OCI-LY7 (cell line): ENCODE measurements at regions not wholly inside any gene's neighbourhood (a gene's known extent, or its start where the extent isn't known, plus 50 kb on each side); places are given as distances from the start of the nearest gene placed in this dataset.

Source experiments
- BruUV-seq: library from RNA; stranded (reverse); fragments of 400-500 nt; replicated peaks from 2 replicates; lab custom pipeline; 2021; lab: Mats Ljungman, UMichigan
- CTCF ChIA-PET: fragments of 300-600 bp; sonication (Branson Sonifier 250); formaldehyde crosslinking; loops from one replicate; lab custom pipeline; 2022; ENCODE audit warnings: antibody characterized with exemption; ENCODE audit not compliant: unreplicated experiment; lab: Charles Lee
- POLR2A ChIA-PET: fragments of 300-600 bp; sonication (Branson Sonifier 250); formaldehyde crosslinking; loops from one replicate; lab custom pipeline; 2022; ENCODE audit warnings: antibody characterized with exemption; lab: Charles Lee
- DNase-seq: peaks from one replicate; pipeline ENCODE4 v3.0.0-alpha.2; 2015; ENCODE audit warnings: low spot score
- H2AFZ ChIP-seq: fragments of 200-600 bp; sonication (generic), shearing (Covaris generic); 2 replicates; pipeline ENCODE4 v1.6.1; 2014; ENCODE audit warnings: mild to moderate bottlenecking, antibody characterized with exemption, low read length, moderate library complexity
- H3K27ac ChIP-seq: fragments of 200-600 bp; sonication (generic); 2 replicates; pipeline ENCODE4 v1.5.1; 2014; ENCODE audit warnings: mixed run types, low read depth, mild to moderate bottlenecking, moderate library complexity, low read length, inconsistent platforms; ENCODE audit not compliant: poor library complexity, severe bottlenecking
- H3K36me3 ChIP-seq: fragments of 200-600 bp; sonication (generic); 2 replicates; pipeline ENCODE4 v1.6.1; 2014; ENCODE audit warnings: mild to moderate bottlenecking, antibody characterized with exemption, low read length, moderate library complexity, mixed read lengths; ENCODE audit not compliant: insufficient read depth
- H3K4me1 ChIP-seq: fragments of 200-600 bp; sonication (generic); 2 replicates; pipeline ENCODE4 v1.5.1; 2014; ENCODE audit warnings: mild to moderate bottlenecking, low read length; ENCODE audit not compliant: insufficient read depth, poor library complexity, severe bottlenecking
- H3K4me2 ChIP-seq: fragments of 200-600 bp; sonication (generic); 2 replicates; pipeline ENCODE4 v1.6.1; 2014; ENCODE audit warnings: mild to moderate bottlenecking, low read length
- H3K4me3 ChIP-seq: fragments of 200-600 bp; sonication (generic); 2 replicates; pipeline ENCODE4 v1.5.1; 2014; ENCODE audit warnings: mild to moderate bottlenecking, low read depth, low read length; ENCODE audit not compliant: poor library complexity, severe bottlenecking
- H3K79me2 ChIP-seq: fragments of 200-600 bp; sonication (generic); 2 replicates; pipeline ENCODE4 v1.6.1; 2016; ENCODE audit warnings: low read depth, mild to moderate bottlenecking, low read length, moderate library complexity, mixed read lengths; ENCODE audit not compliant: insufficient read depth
- H3K9me2 ChIP-seq: fragments of 200-600 bp; sonication (generic); 2 replicates; pipeline ENCODE4 v1.6.1; 2016; ENCODE audit warnings: mild to moderate bottlenecking, low read length, mixed read lengths; ENCODE audit not compliant: insufficient read depth
- H3K9me3 ChIP-seq: fragments of 200-600 bp; sonication (generic); 2 replicates; pipeline ENCODE4 v1.6.1; 2014; ENCODE audit warnings: mild to moderate bottlenecking, mixed run types, low read length, mixed read lengths
- H4K20me1 ChIP-seq: fragments of 200-600 bp; sonication (generic); 2 replicates; pipeline ENCODE4 v1.6.1; 2014; ENCODE audit warnings: mild to moderate bottlenecking, antibody characterized with exemption, low read length, moderate library complexity, mixed read lengths; ENCODE audit not compliant: insufficient read depth
- EZH2phosphoT487 ChIP-seq: fragments of 200-600 bp; sonication (generic); IDR thresholded peaks from 2 replicates; pipeline ENCODE4 v1.6.1; 2018; ENCODE audit warnings: low read depth, borderline replicate concordance, mild to moderate bottlenecking, mixed run types, antibody characterized with exemption, low read length, moderate library complexity, mixed read lengths
- intact Hi-C: fragments of 100-400 bp; cut with micrococcal nuclease; formaldehyde crosslinking; loops from one replicate; pipeline ENCODE4 v1.10.0; 2022; ENCODE audit not compliant: unreplicated experiment
- TF ChIP-seq, protein P1 (sequence below): fragments of 200-600 bp; sonication (generic); conservative IDR thresholded peaks from 2 replicates; pipeline ENCODE4 v1.5.1; 2014; ENCODE audit warnings: mild to moderate bottlenecking, antibody characterized with exemption, low read length, moderate library complexity, mixed read lengths

GRCh38 chr6:141719476-141719875, 413.2 kb upstream of the GJE1 start:
- BruUV-seq: no TSS peak
- DNase-seq: no peak
- no peak overlapping the region for H3K27ac ChIP-seq
- no peaks in the 10 kb centered on the region for H3K4me1 ChIP-seq
- H3K9me3 ChIP-seq: no peaks in the 10 kb centered on the region
- TF ChIP-seq, protein P1, sequence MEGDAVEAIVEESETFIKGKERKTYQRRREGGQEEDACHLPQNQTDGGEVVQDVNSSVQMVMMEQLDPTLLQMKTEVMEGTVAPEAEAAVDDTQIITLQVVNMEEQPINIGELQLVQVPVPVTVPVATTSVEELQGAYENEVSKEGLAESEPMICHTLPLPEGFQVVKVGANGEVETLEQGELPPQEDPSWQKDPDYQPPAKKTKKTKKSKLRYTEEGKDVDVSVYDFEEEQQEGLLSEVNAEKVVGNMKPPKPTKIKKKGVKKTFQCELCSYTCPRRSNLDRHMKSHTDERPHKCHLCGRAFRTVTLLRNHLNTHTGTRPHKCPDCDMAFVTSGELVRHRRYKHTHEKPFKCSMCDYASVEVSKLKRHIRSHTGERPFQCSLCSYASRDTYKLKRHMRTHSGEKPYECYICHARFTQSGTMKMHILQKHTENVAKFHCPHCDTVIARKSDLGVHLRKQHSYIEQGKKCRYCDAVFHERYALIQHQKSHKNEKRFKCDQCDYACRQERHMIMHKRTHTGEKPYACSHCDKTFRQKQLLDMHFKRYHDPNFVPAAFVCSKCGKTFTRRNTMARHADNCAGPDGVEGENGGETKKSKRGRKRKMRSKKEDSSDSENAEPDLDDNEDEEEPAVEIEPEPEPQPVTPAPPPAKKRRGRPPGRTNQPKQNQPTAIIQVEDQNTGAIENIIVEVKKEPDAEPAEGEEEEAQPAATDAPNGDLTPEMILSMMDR: no peak
- no peak for TF ChIP-seq EZH2phosphoT487
- intact Hi-C loops: no loop called here
- H3K36me3 ChIP-seq: no peaks in the 10 kb centered on the region
- no peak overlapping the region for H2AFZ ChIP-seq
- H3K9me2 ChIP-seq: no peaks in the 10 kb centered on the region
- no peaks in the 10 kb centered on the region for H4K20me1 ChIP-seq
- no peaks in the 10 kb centered on the region for H3K79me2 ChIP-seq
- no peak overlapping the region for H3K4me3 ChIP-seq
- CTCF ChIA-PET: no interaction called here
- H3K4me2 ChIP-seq: no peak overlapping the region
- POLR2A ChIA-PET: no interaction called here

GRCh38 chr6:141705431-141705830, 427.3 kb upstream of the GJE1 start:
- no peaks in the 10 kb centered on the region for H4K20me1 ChIP-seq
- no peaks in the 10 kb centered on the region for H3K9me2 ChIP-seq
- no peaks in the 10 kb centered on the region for H3K4me1 ChIP-seq
- CTCF ChIA-PET: no interaction called here
- no peaks in the 10 kb centered on the region for H3K9me3 ChIP-seq
- H3K4me2 ChIP-seq: no peak overlapping the region
- BruUV-seq: no TSS peak
- intact Hi-C loops: no loop called here
- H3K36me3 ChIP-seq: no peaks in the 10 kb centered on the region
- no peak for TF ChIP-seq EZH2phosphoT487
- TF ChIP-seq, protein P1: no peak
- no peaks in the 10 kb centered on the region for H3K79me2 ChIP-seq
- no peak overlapping the region for H2AFZ ChIP-seq
- no peak for DNase-seq
- no peak overlapping the region for H3K4me3 ChIP-seq
- POLR2A ChIA-PET: no interaction called here
- H3K27ac ChIP-seq: no peak overlapping the region

- H4K20me1 ChIP-seq: no peaks in the 10 kb centered on the region
- no peaks in the 10 kb centered on the region for H3K9me2 ChIP-seq
- ChIA-PET CTCF (no interaction called here), POLR2A (no interaction called here)
- no peaks in the 10 kb centered on the region for H3K9me3 ChIP-seq
- no peak for DNase-seq
- no peak overlapping the region for H3K4me3 ChIP-seq
- H3K27ac ChIP-seq: no peak overlapping the region
- BruUV-seq: no TSS peak
- intact Hi-C loops: no loop called here
- no peak overlapping the region for H3K4me2 ChIP-seq
- H3K4me1 ChIP-seq: no peaks in the 10 kb centered on the region
- TF ChIP-seq, protein P1: no peak
- TF ChIP-seq EZH2phosphoT487: no peak
- no peaks in the 10 kb centered on the region for H3K36me3 ChIP-seq
- H3K79me2 ChIP-seq: no peaks in the 10 kb centered on the region
- H2AFZ ChIP-seq: no peak overlapping the region
Observed at GRCh38 chr6:141704151-141704550, 428.6 kb upstream of the GJE1 start.
